Retinal pigment epithelial cell (primary cell): ENCODE measurements at regions not wholly inside any gene's neighbourhood (a gene's known extent, or its start where the extent isn't known, plus 50 kb on each side); places are given as distances from the start of the nearest gene placed in this dataset.

Experiments used
- DNase-seq: peaks from one replicate; pipeline ENCODE4 v3.0.0-alpha.2; 2010; ENCODE audit warnings: low read depth
- H3K4me3 ChIP-seq: 2 replicates; pipeline ENCODE4 v1.5.1; 2011; ENCODE audit warnings: mild to moderate bottlenecking, low read length, control low read depth, moderate library complexity
- CTCF ChIP-seq: conservative IDR thresholded peaks from 2 replicates; pipeline ENCODE4 v1.5.1; 2011; ENCODE audit warnings: low read depth, low read length, control low read depth, inconsistent platforms

DNA sequence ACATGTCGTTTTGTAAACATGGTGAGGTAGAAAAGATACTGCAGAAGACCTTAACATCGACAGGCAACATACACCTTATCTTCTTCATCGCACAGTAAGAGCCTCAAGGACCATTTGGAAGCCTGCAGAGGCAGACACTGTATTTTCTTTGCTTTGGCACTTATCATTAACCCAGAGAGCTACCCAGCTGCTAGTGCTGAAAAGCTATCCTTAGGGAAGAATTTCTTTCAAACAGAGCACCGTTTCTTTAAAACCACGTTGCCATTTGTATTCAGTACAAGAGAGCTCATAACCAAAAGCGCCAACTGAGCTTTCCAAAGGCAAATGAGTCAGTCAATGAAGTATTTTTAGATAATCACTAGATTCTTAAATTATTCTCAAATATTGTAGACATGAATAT lies 306.6 kb downstream of the EPM2A start:
- no peak for TF ChIP-seq CTCF
- DNase-seq, result no peak
- H3K4me3 ChIP-seq, result no peak overlapping the region

DNA sequence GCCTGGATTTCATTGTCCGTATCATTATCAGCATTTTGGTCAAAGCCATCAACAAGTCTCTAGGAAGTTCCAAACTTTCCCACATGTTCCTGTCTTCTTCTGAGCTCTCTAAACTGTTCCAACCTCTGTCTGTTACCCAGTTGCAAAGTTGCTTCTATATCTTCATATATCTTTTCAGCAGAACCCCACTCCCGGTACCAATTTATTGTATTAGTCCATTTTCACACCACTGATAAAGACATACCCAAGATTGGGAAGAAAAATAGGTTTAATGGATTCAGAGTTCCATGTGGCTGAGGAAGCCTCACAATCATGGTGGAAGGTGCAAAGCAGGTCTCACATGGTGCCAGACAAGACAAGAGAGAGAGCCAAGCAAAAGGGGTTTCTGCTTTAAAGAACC lies 293.2 kb downstream of the EPM2A start:
- no peak for DNase-seq

DNA sequence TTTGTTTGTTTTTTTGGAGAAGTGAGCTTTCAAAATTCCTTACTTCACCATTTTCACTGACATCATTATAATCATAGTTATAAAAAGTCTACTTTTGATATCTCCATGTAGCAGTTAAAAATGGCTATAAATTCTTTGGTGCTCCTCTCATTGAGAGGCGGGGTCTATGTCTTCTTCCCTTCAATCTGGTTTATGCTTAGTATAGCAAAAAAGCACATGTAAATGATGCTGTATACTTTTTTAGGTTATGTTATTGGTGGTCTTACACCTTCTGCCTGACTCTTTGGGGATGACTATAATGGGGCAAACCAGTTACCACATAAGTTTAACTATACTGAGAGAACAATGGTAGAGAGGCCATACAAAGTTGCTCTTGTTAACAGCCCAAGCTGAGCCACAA lies 289.6 kb downstream of the EPM2A start:
- DNase-seq, result no peak
- no peak overlapping the region for H3K4me3 ChIP-seq

More for the DNA sequence above, 293.2 kb downstream of the EPM2A start:
- no peak overlapping the region for H3K4me3 ChIP-seq
- TF ChIP-seq CTCF, result no peak

DNA sequence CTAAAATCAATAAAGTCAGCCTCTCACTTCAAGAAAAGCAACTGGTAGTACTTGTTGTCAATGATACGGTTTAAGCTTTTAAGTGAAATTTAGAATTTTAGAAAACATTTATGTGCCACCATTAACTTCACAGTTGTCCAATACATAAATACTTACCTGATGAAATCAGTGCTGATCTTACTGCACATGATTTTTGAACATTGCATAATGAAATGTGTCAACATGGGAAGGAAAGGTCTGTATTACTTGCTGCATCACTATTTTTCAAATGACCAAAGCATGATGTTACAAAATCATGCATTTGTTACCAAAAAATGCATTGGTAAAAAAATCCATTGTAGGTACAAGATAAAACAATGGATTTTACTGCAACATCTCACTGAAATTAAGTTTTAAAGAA lies 284.3 kb downstream of the EPM2A start:
- DNase-seq, result no peak
- no peak overlapping the region for H3K4me3 ChIP-seq
- TF ChIP-seq CTCF, result no peak

More for the DNA sequence above, 289.6 kb downstream of the EPM2A start:
- TF ChIP-seq CTCF, result no peak

DNA sequence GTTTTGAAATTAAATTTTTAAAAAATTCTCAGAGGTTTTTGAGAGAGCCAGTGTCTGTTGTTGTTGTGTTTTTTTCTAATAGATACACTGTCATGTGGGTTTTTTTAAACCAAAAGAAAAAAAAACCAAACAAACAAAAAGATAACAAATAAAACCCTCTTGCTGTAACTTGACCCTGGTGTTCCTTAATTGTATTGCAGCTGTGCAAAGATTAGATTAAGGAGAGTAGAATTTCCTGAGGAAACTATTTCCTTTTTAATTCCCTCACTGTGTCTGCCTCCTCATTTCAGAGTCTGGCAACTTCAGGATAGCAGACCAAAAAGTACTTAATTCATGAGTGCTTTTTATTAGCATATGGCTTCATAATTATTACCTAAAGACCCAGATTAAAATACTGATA lies 281.9 kb downstream of the EPM2A start:
- no peak overlapping the region for H3K4me3 ChIP-seq
- TF ChIP-seq CTCF, result peak; percentile 51
- DNase-seq, result no peak

- DNase-seq, result no peak
- TF ChIP-seq CTCF, result no peak
- no peak overlapping the region for H3K4me3 ChIP-seq
Observed at GRCh38 chr6:145454006-145454405, 281.3 kb downstream of the EPM2A start.

- H3K4me3 ChIP-seq, result no peak overlapping the region
- no peak for DNase-seq
- TF ChIP-seq CTCF, result no peak
Observed at GRCh38 chr6:145457556-145457955, 277.8 kb downstream of the EPM2A start.
